GM19351 (cell line): ENCODE measurements at regions not wholly inside any gene's neighbourhood (a gene's known extent, or its start where the extent isn't known, plus 50 kb on each side); places are given as distances from the start of the nearest gene placed in this dataset.
"Not testable (repeated sequence)": the region's sequence is repeated elsewhere in the genome, so short reads cannot be mapped to it uniquely, and the experiment has no call there.

Experiments
- ATAC-seq: cut with Tn5 transposase; IDR thresholded peaks from one replicate; pipeline ENCODE4 v1.9.1; 2021; ENCODE audit warnings: mild to moderate bottlenecking, moderate library complexity; ENCODE audit not compliant: unreplicated experiment

DNA sequence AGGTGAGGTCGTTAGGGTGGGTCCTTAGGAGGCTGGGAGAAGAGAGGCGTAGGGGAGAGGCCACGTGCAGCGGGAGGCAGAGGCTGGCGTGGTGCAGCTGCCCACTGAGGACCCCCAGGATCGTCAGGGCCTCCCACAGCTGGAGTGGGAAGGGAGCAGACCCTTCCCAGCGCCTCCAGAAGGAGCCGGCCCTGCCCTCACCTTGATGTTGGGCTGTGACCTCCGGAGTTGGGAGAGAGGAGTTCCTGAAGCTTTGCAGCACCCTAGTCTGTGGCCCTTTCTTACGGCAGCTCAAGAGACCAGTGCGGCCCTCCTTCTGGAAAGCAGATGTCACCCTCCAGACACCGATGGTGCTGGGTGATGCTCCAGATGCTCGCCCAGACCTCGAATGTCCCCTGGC is 156.5 kb upstream of the ZNF469 start:
- ATAC-seq: not testable (repeated sequence)

DNA sequence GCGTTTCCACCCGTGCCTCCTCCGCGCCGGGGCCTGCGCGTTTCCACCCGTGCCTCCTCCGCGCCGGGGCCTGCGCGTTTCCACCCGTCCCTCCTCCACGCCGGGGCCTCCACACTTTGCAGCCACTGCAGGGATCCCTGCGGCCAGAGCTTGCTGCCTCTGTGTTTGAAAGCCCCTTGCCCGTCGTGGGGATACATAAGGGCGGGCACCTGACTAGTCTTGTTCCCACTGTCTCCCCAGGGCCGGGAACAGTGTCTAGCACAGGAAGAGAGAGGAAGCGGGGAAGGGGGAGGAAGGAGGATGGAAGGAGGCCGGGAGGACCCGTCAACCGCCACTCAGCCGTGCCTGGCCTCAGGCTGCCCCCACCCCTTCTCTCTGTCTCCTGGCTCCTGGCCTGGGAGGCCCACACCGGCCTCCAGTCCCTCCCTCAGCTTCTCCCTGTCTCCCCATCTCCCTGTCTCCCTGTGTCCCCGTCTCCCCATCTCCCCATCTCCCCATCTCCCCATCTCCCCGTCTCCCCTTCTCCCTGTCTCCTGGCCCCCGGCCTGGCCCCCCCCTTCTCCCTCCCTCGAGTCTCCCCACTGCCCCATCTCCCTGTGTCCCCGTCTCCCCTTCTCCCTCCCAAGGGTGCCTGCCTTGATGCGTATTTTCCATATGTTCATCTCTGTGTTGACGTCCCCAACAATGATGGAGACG is 155.6 kb upstream of the ZNF469 start:
- not testable (repeated sequence) for ATAC-seq

DNA sequence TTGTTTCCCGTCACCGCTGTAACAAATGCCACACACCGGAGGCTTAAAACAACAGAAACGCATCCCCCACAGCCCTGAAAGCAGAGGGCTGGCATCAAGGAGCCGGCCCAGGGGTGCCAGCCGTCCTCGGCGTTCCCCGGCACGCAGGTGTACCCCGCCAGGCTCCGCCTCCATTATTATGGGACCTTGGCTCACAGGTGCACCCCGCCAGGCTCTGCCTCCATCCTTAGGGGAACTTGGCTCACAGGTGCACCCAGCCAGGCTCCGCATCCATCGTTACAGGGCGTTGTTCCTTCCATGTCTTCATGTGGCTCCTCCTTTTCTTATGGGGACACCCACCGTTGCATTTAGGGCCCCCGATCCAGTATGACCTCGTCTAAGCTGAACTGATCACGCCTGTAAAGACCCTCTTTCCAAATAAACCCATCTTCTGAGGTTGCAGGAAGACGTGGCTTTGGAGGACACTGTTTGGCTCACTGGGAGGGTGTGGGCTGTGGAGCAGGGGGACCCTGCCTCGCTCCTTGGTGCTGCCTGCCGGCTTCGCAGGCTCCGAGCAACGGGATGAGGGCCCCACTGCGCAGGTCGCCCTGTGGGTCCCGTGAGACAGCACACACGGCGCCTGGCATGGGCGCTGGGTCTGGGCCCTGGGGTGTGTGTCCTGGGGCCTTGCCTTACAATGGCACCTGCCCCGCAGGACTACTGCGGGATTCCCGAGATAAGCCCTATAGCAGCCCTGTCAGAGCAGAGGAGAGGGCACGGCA is 154.9 kb upstream of the ZNF469 start:
- ATAC-seq: not testable (repeated sequence)

DNA sequence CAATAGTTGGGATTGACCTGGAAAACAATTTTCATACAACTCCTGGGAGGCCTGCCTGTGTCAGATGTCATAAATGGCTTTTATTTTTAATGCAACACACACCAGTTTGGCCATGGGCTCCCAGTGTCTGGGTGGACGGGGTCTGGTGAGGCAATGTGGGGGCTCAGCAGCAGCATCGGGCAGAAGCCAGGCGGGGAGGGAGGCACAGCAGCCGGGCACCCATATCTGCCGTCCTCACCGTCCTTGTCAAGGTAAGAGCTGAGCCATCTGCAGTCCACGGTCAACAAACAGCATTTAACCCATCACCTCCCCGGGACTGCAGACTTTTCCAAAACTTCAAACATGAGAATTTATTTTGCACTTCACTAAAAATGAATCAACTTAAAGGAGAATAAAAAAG is 154.0 kb upstream of the ZNF469 start:
- not testable (repeated sequence) for ATAC-seq

DNA sequence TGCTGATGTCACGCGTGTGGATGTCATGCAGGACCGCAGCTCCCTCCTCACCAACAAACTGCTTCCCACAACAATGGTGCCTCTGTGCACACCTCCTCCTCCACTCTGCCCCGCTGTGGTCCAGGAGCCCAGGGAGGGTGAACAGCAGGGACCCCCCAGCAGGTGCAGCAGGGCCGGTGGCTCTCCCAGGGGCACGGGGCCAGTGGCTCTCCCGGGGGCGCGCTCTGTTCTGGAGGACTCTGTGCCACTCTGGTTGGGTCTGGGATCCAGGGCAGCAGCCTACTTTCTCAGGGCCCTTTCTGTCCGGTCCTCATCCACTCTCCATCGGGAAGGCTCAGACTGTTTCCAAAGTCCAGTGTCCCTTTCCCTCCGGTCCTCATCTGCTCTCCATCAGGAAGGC is 153.0 kb upstream of the ZNF469 start:
- not testable (repeated sequence) for ATAC-seq

DNA sequence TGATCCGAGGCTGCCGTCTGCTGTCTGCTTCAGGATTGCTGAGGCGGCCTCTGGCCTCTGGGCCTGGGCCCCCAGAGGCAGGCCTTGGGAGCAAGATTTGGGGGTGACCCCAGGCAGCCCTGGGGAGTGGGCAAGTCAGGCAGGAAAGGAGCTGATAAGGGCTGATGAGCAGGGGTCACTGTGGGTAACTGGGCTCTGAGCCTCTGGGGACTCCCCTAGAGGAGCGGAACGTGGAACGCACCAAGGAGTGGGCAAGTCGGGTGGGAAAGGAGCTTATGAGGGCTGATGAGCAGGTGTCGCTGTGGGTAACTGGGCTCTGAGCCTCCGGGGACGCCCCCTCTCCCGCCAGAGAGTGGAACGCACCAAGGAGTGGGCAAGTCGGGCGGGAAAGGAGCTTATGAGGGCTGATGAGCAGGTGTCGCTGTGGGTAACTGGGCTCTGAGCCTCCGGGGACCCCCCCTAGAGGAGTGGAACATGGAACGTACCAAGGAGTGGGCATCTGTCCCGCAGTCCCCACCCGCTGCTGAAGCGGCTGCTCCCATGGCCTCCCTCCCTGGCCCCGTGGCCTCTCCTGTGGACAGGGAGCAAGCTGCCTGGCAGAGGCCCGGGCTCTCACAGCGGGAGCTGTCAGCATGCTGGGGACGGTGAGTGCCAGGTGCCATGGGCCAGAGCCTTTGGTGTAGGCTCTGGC is 152.3 kb upstream of the ZNF469 start:
- ATAC-seq: not testable (repeated sequence)

DNA sequence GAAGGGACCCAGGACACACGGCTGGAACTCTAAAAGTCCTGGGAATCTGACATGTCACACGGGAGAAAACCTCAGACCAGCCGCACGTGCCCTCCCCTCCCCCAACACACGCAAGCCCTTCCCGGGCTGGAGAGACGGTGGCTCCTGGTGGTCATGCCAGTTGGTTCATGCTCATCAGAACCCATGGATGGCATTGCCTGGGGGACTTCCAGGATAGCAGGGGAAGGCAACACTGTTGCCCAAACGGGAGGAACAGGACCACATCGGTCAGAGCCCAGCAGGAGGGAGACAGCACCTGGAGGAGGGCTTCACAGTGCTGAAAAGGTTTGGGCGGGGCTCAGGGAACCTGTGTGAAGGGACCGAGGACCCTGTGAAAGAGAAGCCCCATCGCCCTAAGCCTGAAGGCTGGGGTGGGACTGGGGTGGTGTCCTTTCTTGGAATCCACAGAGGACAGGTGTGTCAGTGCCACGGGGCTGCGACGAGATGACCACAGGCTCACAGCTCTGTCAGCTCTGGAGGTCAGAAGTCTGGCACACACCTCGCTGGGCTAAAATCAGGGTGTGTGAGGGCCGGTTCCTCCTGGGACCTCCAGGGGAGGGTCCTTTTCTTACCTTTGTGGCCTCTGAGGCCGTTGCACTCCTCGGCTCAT is 151.7 kb upstream of the ZNF469 start:
- ATAC-seq: not testable (repeated sequence)

DNA sequence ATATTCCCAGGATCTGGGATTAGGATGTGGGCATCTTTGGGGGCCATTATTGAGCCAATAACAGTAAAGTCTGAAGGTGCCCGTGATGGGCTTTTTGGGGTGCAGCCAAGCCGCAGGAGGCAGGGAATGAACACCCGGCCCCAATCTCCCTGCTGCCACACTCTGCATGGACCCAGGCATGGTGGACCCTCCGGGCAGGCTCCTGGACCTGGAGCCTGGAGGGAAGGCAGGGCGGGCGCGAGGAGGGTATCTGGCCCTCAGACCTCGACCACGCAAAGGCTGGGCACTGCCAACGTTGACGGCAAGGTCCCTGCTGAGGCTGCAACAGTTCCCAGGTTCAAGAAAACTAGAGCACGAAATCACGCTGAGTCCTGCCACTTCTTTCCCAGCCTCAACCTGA is 150.9 kb upstream of the ZNF469 start:
- not testable (repeated sequence) for ATAC-seq

DNA sequence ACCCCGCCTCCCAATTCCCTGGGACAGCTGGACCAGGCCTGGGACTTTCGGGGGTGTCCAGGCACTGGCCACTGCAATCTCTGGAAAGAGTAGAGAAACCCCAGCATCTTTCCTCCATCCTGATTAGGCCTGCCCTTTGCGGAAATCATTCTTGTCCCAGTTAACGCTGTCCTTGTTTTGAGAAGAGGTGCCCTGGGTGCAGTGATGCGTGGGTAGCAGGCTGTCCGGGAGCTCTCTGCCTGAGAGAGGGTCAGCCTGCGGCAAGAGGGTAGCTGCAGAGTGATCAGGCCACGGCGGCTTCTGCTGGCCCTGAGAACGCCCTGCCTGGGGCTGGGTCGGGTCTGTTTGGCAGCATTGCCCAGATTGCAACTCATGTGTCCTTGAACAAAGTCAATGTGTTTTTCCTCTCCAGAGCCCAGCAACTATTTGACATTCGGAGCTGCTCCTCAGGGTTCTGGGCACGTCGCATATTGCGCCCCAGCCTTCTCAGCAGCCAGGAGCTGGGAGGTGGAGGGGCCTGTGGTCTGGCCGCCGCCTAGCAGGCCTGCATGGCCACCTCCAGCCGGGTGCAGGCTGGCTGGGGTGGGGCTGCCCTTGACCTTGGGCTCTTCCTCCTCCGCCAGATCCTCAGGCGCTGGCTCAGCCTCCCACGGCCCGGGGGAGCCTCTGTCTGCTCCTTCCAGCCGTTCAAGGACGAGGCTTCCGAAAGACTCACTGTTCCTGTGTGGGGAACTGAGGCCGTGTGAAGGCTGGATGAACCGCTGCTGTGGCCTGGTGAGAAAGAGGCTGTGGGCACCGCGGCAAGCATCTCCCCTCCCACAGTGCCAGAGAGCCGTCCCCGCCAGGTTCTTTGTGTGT is 150.1 kb upstream of the ZNF469 start:
- not testable (repeated sequence) for ATAC-seq

DNA sequence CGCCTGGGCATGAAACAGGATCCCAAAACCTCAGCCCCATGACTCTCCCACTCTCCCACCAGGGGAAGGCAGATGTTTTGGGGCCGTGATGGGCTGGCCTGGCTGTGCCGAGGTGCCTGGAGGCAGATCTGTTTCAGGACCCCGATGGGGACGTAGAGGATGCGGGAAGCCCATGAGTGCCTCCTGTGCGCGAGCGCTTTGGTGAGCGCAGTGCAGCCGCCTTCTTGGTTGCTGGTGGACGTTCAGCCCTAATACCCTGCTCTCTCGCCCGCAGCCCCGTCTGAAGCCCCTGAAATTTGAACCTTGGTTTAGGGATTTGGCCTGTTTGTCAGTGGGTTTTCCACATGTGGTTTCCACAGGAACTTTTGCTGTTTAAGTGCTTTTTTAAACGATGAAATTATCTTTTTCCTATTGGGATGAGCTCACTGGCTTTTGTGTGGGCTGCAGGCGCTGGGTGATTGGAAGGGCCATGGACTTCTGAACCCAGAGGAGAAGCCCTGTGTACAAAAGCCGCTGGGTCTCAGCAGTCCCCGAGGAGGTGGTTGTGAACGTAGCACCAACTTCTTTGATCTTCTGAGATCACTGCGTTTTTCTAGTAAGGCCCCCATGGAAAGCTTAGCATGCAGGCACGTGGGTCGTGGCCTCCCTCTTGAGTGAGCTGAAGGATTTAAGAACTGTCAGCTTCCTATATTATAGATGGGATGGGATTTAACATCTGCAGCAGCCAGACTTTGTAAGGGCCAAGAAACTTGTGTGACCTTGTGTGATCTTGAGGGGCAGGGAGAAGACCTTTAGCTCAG is 148.9 kb upstream of the ZNF469 start:
- not testable (repeated sequence) for ATAC-seq

DNA sequence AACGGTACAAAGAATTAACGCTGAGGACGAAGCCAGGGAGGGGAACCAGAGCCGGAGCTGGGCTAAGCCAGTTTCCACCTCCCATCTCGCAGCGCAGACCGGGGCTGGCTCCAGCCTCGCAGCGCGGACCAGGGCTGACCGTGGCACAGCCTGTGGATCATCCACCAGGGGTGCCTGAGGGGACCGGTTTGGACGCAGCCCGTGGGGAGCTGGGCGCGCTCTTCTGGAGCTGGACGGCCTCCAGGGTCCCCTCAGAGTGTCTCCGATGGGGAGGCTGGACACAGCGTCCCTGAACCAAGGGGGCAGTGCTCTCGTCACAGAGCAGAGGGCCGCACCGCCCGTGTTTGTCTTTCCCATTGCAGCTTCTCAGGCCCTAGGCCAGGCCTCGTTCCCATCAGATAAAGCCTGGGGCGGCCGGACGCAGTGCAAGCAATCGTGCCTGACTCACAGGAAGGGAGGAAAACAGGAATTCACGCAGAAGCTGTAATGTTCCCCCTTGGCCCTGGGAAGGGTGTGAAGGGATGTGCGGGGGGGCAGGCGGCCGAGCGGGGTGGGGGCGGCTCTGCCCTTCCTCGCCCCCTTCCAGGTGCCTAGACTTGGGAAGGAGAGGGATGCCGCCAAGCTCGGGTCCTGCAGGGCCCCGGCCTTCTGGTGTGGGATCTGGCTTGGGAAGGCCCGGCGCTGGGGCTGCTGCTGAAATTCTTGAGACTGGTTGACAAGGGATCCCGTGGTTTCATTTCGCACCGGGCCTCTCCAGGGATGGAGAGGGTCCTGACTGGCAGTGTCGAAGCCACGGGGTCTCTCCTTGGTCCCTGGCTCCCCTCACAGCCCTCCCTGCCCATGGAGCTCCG is 148.1 kb upstream of the ZNF469 start:
- not testable (repeated sequence) for ATAC-seq

DNA sequence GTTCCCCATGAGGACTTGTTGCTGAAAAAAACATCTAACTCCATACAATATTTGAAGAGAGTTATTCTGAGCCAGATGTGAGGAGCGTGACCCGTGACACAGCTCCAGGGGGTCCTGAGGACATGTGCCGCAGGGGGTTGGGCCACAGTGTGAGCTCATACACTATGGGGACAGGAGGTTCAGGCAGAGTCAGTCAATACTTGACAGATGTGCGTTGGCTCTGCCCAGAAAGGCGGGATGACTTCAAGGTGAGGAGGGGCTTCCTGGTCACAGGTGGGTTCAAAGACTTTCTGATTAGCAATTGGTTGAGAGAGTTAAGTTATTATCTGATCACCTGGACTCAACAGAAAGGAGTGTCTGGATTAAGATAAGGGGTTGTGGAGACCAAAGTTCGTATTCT is 147.1 kb upstream of the ZNF469 start:
- ATAC-seq: not testable (repeated sequence)

DNA sequence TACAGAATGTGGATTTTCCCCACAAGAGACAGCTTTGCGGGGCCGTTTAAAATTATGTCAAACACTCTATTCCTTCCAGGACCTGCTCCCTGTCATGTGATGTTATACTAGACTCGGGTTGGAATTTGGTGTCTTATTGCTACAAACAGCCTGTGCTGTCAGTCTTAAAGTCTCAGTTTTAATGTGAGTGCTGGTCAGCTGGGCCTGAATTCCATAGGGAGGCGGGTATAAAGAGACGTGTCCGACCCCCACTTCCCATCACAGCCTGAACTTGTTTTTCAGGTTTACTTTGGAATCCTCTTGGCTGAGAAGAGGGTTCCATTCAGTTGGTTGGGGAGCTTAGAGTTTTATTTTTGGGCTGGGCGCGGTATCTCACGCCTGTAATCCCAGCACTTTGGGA is 146.5 kb upstream of the ZNF469 start:
- not testable (repeated sequence) for ATAC-seq

DNA sequence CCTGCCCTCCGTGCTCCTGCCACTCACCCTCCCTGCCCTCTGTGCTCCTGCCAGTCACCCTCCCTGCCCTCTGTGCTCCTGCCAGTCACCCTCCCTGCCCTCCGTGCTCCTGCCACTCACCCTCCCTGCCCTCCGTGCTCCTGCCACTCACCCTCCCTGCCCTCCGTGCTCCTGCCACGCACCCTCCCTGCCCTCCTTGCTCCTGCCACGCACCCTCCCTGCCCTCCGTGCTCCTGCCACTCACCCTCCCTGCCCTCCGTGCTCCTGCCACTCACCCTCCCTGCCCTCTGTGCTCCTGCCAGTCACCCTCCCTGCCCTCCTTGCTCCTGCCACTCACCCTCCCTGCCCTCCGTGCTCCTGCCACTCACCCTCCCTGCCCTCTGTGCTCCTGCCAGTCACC is 145.4 kb upstream of the ZNF469 start:
- not testable (repeated sequence) for ATAC-seq

DNA sequence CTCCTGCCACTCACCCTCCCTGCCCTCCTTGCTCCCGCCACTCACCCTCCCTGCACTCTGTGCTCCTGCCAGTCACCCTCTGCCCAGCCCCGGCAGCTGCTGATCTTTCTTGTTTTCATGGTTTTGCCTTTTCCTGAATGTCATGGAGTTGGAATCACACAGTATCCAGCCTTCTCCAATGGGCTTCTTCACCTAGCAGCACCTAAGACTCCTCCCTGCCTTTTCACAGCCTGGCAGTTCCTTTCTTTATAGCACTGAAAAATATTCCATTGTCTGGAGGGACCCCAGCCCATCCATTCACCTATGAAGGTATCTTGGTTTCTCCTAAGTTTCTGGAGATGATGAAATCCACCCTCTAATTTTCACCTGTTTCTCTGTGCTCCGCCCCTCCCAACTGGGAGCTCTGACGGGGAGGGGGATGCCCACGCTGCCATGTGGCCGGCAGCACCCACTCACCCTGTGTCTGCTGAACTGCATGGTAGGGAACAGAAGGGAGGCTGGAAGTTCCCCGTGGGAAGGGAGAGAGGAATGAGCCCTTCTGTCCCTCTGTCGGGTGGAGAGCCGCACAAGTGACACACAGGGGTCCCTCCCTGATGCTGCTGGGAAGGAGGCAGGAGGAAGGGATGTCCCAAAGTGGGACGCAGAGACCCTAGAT is 144.9 kb upstream of the ZNF469 start:
- not testable (repeated sequence) for ATAC-seq

DNA sequence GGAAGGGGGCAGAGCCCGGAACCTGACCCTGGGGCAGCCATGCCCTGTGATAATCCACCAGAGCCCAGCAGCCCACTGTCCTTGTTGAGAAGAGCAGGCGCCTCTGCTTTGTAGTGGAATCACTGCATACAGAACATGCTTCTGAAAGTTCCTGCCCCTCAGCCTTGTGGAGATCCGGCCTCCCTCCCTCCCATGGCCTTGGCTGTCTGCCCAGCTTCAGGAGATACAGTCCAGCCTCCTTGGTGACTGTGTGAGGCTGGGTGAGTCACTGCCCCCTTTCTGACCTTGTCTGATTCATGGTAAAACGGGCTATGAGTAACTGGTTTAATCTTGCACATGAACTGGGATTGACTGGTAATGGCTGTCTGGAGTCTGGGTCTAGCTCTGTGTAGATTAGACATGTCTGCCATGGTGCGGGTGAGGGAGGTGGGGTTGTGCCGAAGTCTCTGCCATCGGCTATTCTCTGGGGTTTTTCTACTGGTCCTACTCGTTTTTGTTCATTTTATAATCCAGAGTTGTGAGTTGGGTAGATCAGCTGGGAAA is 144.0 kb upstream of the ZNF469 start:
- not testable (repeated sequence) for ATAC-seq

DNA sequence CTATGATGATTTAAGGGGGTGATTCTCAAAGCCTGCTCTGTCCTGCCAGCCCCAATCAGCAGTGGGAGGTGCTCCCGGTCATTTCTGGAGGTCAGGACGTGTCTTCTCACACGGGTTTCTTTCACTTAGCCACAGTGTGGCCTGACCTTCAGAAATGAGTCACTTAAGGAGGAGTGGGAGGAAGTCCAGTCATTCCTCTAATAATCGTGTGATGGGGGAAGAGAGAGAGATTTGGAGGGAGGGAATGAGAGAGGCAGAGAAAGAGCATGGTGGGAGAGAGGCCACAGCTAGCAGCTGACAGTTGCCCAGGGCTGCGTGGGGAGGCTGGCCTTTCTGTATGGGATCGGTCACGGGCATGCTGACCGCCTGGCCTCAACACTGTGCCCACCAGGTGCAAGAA is 142.6 kb upstream of the ZNF469 start:
- ATAC-seq: not testable (repeated sequence)

DNA sequence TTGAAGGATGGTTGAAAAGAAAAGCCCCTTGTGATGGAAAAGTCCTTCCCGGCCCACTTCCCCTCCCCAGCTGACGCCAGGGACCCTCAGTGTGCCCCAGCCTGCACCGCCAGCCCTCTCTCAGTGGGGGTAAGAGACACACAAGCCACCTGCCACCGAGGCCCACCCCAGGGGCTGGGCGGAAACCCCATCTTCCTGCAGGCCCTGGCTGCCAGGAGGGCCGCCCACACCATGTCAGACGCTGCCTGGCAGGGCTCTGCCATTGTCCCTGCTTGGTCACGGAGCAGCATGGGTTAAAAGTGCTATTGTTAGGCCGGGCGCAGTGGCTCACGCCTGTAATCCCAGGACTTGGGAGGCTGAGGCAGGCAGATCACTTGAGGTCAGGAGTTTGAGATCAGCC is 142.0 kb upstream of the ZNF469 start:
- ATAC-seq: not testable (repeated sequence)
